GM18519 (cell line): ENCODE measurements at regions not wholly inside any gene's neighbourhood (a gene's known extent, or its start where the extent isn't known, plus 50 kb on each side); places are given as distances from the start of the nearest gene placed in this dataset.

Experiments used
- ATAC-seq: cut with Tn5 transposase; IDR thresholded peaks from one replicate; pipeline ENCODE4 v1.9.1; 2021; ENCODE audit warnings: mild to moderate bottlenecking, moderate library complexity; ENCODE audit not compliant: unreplicated experiment, low FRiP score

DNA sequence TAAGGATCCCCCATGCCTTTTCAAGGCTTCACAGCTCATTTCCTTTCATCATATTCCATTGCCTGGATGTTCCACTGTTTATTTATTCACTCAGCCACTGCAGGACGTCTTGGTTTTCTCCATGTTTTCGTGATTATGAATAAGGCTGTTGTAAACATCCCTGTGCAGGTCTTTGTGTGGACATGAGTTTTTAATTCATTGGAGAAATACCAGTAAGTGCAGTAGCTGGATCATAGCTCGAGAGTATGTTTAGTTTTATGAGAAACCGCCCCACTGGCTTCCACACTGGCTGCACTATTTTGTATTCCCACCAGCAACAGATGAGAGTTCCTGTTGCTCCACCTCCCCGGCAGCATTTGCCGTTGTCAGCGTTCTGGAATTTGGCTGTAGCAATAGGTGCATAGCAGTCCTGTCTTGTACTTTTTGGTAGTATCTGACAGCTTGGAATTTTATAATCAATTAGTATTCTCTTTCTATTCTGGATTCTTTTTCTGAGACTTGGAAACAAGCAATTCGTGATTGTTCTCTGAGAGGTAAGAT, 269.9 kb upstream of the PITRM1 start:
- ATAC-seq: no peak

- no peak for ATAC-seq
These were observed 266.6 kb upstream of the PITRM1 start for GRCh38 chr10:3439183-3439582.

GRCh38 chr10:3438606-3439005, 266.0 kb upstream of the PITRM1 start:
- ATAC-seq: no peak

DNA sequence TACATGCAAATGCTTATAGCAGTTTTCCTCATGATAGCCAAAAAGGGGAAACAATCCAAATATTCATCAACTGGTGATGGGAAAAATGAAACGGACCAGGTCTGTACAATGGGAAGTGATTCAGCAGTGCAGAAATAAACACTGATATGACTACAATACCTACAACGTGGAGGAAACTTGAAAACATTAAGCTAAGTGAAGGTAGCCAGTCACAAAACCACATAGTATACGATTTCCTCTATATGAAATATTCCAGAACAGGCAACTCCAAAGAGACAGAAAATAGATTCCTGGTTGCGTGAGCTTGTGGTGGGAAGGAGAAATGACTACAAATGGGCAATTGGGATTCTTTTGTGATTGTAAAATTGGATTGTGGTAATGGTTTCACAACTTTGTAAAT, 263.1 kb upstream of the PITRM1 start:
- no peak for ATAC-seq

DNA sequence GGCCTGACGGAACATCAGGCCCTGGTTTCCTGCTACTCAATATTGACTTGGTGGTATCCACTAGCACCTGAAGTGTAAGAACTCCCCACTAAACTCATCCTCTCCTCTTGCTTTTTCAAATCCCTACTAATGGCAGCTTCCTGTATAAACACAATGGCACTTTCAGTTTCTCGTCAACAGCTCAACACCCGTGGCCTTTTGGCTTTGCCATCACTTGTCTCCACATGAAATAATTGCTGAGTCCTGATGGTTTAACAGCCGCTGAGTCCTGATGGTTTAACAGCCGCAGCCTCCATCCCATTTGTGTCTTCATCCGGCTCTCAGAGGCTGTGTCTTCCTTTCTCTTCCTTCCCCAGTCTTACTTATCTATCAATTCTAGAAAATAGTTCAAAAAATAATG, 261.4 kb upstream of the PITRM1 start:
- no peak for ATAC-seq

GRCh38 chr10:3433131-3433530, 260.5 kb upstream of the PITRM1 start:
- no peak for ATAC-seq

DNA sequence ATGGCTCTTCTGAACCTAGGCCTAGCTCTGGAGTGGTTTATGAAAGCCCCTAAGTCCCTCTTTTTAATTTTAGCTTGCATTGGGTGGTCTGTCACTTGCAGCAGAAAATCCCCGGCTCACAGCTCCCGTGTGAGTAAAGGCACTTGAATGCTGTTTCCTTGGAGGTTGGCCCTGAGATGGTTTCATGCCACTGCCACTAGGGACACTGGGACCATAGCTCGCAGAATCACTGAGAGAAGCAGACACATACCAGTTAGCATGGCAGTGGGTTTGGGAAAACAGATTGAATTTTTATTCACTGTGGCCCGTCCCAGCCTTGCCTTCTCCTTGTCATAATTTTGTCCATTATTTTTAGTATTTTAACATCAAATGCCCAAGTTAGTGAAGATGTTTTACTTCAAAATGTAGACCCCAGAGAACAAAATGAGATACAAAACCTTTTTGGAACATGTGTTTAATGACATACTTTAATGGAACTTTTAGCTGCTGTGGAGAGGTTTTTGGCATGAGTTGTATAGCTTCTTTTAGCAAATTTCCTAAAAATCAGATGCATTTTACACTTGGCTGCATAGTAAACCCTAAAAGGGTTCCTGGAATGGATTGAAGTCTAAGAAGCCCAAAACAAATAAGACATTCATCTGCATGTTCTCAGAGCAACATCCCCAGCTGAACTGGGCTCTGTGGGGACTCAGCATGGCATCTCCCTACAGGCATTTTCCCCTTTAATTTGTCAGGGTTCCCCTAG, 259.7 kb upstream of the PITRM1 start:
- ATAC-seq: no peak

- no peak for ATAC-seq
These were observed 257.9 kb upstream of the PITRM1 start for GRCh38 chr10:3430501-3430900.

GRCh38 chr10:3429676-3430075, 257.1 kb upstream of the PITRM1 start:
- no peak for ATAC-seq

GRCh38 chr10:3428826-3429225, 256.2 kb upstream of the PITRM1 start:
- ATAC-seq: no peak

- ATAC-seq: no peak
These were observed 255.4 kb upstream of the PITRM1 start for GRCh38 chr10:3427950-3428354.

GRCh38 chr10:3427347-3427746, 254.8 kb upstream of the PITRM1 start:
- ATAC-seq: no peak

DNA sequence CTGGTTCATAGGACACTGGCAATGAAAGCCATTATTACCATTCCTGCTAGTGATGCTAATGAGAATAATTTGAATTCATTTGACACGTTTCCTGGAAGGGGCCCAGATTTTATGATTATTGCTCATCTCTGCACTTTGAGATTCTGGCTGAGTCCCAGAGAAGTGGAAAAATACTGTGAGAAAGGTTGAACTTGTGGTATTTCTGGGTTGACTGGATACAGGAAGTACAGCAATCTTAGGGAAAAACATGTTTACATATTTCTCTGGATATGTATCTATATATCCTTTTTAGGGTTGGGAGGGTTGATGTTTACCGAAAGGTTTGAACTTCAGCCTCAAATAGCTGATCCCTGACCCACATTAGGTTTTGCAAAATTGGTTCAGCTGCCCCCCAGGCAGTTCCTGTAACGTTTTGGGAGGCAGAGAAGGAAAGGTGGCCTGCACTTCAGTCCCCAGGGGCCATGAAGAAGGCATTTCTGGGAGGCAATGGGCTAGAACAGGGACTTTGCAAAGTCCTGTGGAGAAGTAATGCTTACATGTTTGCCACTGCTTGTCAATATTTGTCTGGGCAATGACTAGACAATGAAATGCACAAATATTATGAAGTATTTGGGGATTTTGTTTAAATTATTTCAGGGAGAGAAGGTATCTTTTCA, 253.7 kb upstream of the PITRM1 start:
- no peak for ATAC-seq

GRCh38 chr10:3425716-3426115, 253.1 kb upstream of the PITRM1 start:
- no peak for ATAC-seq

GRCh38 chr10:3425261-3425660, 252.7 kb upstream of the PITRM1 start:
- no peak for ATAC-seq

DNA sequence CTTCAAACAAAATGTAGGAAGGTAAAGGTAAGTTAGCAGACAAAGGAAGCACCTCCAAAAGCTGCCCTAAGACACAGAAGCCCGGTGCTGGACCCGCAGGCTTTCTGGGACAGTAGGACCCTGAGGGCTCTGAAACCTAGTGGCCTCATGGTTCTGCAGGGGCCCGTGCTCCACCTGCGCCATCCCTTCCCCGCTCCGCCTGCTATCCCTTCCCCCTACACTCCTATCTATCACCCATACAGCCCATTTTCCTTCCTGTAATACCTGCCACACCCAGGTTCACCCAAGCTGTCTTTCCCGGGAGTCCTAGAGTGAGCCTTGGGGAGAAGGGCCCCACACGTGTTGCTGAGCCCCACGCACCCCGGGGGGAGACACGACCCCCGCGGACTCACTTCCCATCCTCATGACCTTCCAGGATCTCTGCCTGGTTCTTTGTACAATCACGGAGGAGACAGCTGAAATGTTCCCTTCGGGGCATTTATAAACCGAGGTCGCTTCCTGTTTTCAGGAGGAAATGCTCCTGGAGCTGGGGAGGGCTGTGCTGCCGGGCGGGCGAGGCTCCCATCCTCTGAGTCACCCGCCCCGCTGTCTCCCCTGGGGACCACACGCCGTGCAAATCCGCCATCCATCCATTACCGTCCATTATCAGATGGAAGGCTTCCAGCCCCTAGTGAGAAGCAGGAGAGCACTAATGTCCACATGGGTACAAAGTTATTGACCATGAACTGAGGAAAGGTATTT, 251.7 kb upstream of the PITRM1 start:
- ATAC-seq: no peak

- no peak for ATAC-seq
These were observed 250.8 kb upstream of the PITRM1 start for GRCh38 chr10:3423384-3423783.

GRCh38 chr10:3422282-3422681, 249.7 kb upstream of the PITRM1 start:
- ATAC-seq: no peak

- no peak for ATAC-seq
These were observed 249.1 kb upstream of the PITRM1 start for GRCh38 chr10:3421537-3422257.

GRCh38 chr10:3420527-3421469, 248.2 kb upstream of the PITRM1 start:
- ATAC-seq: no peak
